ENCODE measurements at regions not wholly inside any gene's neighbourhood (a gene's known extent, or its start where the extent isn't known, plus 50 kb on each side); places are given as distances from the start of the nearest gene placed in this dataset.

- no peak for DNase-seq
Observed at GRCh38 chr2:145169285-145169684, 649.4 kb upstream of the ZEB2 start.

- DNase-seq, result no peak
Observed at GRCh38 chr2:145168091-145168490, 648.2 kb upstream of the ZEB2 start.

DNA sequence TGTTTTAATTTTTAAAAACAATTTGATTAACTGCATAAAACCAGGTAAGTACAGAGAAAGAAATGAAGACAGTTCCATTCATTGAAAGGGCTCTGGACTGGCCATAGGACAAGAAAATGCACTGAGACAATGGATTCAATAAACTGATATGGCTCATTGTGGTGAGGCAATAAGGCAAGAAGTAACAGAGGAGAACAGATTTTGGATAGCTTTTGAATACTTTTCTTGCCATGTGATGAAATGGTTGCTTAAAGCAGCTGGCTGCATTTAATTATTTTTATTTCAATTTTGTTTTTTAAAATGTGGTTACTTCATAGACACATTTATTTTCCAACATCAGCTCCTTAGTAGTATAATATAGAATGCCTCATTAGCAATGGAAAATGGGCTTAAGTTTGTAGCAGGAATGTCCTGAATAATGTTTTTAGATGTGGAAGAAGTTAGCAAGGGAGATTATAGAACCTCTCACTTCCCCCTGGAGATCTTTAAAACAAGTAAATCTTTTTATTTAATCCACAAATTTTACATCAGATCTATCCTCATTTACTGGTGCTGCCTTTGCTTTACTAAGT is 646.9 kb upstream of the ZEB2 start:
- DNase-seq, result no peak

- no peak for DNase-seq
Observed at GRCh38 chr2:145161656-145162055, 641.7 kb upstream of the ZEB2 start.

DNA sequence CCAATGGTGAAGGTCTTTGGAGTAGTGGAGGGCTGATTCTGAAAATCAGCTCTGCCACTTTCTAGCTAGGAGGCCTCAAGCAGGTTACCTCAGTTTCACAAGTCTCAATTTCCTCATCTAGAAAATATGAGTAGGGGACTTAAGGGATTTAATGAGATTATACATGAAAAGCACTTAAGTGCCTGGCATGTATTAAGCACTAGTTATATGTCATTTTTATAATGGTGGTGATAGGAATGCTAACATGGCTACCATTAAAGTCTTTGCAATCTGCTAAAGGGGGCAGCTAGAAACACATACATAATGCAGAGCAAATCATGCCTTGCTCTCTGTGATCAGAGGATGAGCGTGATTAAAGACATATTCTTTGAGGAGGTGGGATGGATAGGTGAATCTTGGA is 640.9 kb upstream of the ZEB2 start:
- no peak for DNase-seq

DNA sequence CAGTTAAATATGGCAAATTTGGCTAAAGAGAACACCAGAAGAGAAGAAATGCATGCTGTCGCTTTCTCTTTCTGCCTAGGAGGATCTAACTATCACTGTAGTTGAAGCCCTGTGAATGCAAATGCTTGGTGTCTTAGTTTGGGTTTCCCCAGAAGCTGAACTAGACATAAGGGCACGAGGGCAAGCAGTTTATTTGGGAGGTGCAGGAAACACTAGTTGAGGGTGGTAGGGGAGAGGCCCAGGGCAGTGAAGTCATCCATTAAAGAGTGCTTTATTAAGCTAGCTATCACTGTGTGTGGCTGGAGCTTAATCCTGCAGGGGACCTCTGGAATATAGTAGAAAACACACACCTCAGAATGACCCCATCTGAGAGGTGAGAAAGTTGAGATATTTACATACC is 639.8 kb upstream of the ZEB2 start:
- DNase-seq, result no peak

- no peak for DNase-seq
Observed at GRCh38 chr2:145157741-145158591, 638.0 kb upstream of the ZEB2 start.

GRCh38 chr2:145157036-145157675 is 637.2 kb upstream of the ZEB2 start:
- no peak for DNase-seq

DNA sequence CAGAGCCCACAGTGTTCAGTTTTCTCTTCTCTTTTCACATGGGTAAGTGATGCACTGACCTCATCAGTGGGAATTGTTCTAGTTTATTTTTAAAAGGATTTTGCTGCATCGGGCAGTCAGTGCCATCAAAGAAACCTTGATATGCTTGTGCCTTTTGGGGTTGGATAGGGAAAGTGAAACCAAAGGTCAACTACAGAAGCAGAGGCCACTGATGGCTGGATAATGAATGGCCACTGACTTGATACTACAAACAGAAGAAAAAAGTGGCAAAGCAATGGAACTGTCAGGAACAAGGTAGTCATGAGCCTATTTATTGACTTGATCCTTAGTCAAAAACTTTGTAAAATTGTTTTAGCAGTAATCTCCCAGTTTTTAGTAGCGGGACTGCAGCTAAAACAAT is 636.3 kb upstream of the ZEB2 start:
- no peak for DNase-seq

DNA sequence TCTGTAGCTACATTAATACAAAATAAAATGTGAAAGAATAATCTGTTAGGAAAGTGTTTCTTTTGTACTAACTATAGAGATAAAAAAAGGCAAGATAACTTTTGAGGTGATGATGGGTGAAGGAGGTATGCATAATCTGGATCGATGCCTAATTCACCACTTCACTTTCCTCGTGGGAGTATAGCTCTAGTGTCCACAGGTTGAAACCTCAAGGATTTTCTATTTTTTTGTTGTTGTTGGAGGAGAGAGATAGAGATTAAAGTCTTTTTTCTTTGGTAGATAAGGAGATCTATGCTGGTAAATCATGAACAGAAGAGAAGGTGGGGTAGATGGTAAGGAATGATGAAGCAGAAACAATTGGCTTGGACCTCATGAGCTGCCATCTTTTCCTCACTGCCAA is 635.3 kb upstream of the ZEB2 start:
- DNase-seq, result no peak

DNA sequence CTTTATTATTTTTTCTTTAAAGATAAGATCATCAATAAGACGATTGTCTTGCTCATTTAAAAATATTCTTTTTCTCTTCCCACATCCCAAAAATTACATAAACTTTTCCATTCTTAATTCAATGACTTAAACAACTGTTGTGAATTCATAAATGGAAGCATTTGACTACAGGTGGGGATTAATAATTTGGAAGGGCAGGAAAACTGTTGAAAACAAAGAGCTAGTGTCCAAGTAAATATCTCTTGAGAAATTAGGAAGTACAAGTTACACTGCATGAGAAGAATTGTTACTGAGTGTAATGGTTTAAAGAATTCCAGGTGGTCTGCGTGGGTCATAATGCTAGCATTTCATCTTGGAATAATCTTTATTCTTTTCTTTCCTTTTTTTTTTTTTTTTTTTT is 634.8 kb upstream of the ZEB2 start:
- no peak for DNase-seq

GRCh38 chr2:145146691-145147090 is 626.8 kb upstream of the ZEB2 start:
- no peak for DNase-seq

DNA sequence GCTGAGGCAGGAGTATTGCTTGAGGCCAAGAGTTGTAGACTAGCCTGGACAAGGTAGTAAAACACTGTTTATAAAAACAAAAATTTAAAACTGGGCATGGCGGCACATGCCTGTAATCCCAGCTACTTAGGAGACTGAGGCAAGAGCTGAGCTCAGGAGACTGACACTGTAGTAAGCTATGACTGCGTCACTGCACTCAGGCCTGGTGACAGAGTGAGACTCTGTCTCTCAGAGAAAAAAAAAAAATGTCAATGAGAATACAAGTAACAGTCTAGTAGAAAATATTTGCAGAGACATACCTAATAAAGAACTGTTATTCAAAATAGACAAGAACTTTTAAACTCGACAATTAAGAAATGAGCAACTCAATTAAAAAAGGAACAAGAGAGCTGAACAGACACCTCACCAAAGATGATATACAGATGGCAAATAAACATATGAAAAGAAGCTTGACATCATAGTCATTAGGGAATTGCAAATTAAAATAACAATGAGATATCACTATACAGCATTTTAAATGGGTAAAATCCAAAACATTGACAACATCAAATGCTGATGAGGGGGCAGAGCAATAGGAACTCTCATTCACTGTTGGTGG is 624.3 kb upstream of the ZEB2 start:
- DNase-seq, result no peak

- no peak for DNase-seq
Observed at GRCh38 chr2:145141981-145142380, 622.1 kb upstream of the ZEB2 start.

DNA sequence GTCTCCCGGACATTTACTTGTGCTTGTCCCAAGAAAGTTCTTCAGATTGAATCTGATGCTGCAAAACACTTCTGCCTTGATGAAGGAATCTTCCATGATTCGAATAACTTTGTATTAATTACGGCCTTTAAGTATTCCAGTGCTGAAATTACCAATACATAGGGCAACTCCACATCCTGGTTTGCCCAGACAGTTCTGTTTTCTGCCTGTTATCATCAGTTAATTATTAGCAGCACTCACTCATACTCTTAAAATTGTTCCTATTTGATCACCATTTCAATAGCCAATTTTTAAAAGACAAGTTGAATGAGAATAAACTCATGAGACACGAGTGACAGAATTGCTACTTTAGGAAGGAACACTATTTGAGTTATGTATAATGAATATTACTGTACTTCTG is 620.7 kb upstream of the ZEB2 start:
- DNase-seq, result no peak

DNA sequence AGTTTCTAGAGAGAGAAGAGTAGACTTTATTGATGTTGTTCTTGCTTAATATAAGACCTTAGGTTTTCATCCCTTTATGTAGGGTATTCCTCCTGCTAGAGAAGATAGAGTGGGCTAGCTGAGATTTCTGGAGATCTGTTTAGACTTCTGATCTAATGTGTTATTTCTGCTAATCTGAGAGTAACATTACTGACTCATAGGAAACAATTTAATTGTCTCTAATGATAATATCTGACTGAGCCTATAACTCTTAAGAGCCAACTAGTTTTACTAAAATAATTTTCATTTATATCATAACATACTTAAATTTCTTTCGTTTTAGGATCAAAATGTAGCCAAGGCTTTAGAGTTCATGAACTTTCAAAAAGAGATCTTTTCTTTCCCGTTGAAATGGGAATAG is 618.7 kb upstream of the ZEB2 start:
- no peak for DNase-seq

DNA sequence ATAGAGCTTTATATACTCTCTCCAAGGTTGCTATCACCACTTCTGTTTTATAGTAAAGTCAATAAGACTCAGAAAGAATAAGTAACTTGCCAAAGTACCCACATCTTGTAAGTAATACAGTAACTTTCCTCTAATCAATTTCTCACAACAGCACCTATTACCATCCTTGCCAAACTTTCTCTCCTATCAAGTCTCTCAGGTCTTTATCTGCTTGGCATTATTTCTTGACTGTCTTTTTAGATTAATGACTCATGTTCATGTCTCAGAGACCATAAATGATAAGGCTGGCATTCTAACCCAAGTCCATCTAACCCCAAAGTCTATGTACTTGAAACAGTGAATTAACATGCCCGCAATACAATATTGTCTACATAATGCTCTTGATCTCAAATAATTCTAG is 618.0 kb upstream of the ZEB2 start:
- no peak for DNase-seq

DNA sequence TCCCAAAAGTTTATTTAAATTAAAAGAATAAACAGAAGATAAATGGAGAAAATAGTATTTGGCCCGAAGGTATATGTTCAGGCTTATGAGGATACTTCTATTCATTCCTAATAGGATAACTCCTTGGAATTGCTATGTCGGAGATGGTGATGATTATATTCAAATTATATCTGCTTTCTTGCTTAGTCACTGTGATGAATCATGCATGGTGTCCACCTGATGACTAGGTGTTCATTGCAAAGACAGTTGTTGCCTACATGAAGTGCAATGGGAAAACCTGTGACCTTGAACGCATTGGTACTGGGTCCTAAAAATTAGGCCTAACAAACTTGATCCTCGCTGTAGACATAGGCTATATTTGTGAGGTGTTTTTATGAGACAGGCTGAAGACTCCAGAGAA is 617.3 kb upstream of the ZEB2 start:
- DNase-seq, result no peak

DNA sequence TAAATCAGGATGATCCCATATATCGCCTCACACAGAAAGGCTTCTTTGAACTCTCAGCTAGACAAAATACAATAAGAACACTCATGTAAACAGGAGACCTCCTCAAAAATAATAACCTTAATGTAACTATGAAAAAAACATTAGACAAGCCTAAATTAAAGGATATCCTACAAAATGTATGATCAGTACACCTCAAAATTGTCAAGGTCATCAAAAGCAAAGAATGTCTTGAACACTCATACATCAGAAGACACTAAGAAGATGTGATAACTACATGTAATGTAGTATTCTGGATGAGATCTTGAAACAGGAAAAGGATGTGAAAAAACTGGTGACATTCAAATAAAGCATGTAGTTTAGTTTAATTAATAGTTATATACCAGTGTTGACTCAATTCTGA is 616.8 kb upstream of the ZEB2 start:
- DNase-seq, result no peak

- DNase-seq, result no peak
Observed at GRCh38 chr2:145126146-145126545, 606.2 kb upstream of the ZEB2 start.

DNA sequence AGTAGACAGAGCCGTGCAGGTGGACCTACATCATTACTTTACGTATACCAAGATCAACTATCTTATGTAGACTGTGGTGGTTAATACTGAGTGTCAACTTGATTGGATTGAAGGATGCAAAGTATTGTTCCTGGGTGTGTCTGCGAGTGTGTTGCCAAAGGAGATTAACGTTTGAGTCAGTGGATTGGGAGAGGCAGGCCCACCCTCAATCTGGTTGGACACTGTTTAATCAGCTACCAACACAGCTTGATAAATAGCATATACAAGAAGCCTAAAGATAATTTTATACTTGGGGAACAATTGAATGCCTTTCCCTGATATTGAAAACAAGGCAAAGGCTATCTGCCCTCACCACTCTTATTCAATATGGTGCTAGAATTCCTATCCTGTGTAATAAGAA is 604.2 kb upstream of the ZEB2 start:
- DNase-seq, result no peak

GRCh38 chr2:145123606-145124005 is 603.7 kb upstream of the ZEB2 start:
- DNase-seq, result no peak

DNA sequence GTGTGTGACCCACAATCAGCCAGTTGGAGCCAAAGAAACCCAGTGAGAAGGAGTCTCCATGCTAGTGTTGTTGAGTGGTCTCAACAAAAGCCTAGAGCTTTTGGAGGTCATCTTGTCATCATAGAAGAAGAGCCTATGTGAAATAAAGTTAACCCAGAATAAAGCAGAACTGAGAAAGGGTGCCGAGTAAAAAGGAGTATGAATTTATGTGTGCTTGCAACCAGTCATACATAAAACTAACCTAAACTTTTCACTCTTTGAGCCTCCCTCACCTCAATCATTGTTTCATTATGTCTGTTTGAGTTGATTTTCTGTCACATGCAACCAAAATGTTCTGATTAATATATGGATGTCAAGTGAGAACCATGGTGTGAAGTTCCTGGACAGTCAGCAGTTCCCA is 599.3 kb upstream of the ZEB2 start:
- DNase-seq, result no peak
